HG02588 (cell line): ENCODE measurements at regions not wholly inside any gene's neighbourhood (a gene's known extent, or its start where the extent isn't known, plus 50 kb on each side); places are given as distances from the start of the nearest gene placed in this dataset.

Source experiments
- ATAC-seq: cut with Tn5 transposase; IDR thresholded peaks from one replicate; pipeline ENCODE4 v1.9.1; 2021; ENCODE audit warnings: mild to moderate bottlenecking, moderate library complexity; ENCODE audit not compliant: unreplicated experiment

DNA sequence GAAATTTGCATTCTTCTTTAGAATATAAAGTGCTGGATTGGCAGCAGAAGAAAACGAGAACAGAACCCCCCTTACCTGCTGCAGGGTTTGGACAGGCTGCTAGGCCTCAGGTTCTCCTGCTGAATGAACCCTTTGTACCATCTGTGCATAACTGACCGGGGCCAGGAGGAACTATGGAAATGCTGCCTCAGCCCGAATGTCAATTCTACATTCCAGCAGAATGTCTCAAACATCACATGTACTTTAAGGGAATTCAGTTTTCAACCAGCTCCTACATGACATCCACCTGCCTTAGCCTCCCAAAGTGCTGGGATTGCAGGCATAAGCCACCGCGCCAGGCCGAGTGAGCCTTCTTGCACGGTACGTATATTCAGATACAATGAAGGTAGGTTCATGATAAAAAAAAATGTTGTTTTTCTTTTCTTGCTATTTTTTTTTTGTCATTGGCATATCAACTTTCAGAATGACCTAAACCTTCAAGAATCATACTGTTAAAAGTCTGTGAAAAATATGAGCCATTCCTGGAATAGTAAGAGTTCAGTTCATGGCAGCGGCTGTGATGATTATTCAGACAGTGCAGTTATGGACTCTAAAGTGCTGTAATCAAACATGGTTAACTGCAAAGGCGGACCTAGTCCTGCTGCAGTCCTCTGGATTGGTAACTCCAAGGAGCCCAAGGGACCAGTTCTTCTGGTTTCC is 84.4 kb upstream of the TNS3 start:
- ATAC-seq = no peak

DNA sequence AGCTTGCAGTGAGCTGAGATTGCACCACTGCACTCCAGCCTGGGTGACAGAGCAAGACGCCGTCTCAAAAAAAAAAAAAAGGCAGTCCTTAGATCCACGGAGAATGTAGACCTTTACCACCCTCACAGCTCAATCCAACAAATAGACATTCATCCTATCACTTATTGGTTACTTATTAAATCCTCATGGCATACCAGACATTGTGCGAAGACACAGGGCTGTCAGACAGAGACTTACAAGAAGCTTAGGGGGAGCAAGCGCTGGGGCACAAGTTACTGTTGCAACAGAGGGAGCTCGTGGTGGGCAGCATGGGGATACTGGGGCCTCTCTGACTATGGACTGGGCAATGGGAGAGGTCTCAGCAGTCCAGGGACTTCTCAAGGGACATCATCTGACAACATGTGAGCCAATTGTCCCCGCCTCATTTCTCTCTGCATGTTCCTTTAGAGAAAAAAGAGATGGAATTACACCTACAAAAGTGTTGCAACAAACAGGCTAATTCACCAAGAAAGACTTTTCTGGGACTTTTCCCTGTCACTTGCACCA is 82.8 kb upstream of the TNS3 start:
- no peak for ATAC-seq

DNA sequence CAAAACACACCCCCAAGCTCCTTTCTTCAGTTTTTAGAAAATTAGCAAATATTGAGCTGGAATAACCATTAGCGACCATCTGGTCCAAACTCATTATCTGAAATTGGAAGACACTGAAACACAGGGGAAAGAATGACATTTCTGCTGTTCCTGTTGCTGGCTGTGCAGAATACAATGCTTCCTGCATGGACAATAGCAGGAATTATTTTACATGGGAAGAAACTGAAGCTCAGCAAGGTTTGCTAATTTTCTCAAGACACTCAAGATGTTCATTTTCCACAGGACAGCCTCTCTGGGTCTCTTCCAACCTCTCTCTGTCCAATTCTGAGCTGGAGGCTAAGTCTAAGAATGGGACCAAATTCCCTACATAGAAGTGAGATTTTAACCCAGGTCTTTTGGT is 81.9 kb upstream of the TNS3 start:
- ATAC-seq = no peak

DNA sequence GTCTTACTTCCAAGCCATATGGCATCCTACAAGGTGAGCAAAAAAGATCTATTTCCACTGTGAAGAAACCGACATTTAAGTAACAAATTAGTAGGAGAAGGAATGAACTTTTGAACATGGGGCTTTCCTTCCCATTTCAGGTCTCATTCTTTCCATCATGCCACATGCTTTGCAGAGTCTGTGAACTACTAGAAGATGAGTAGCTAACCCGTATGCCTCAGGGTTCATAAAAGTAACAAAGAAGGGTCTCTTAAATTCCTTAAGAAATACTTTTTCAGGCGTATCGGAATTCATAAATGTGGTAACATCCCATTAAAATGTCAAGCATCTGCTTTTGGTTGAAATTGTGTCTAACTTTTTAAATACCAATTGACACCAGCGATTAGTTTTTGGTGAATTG is 81.3 kb upstream of the TNS3 start:
- no peak for ATAC-seq

DNA sequence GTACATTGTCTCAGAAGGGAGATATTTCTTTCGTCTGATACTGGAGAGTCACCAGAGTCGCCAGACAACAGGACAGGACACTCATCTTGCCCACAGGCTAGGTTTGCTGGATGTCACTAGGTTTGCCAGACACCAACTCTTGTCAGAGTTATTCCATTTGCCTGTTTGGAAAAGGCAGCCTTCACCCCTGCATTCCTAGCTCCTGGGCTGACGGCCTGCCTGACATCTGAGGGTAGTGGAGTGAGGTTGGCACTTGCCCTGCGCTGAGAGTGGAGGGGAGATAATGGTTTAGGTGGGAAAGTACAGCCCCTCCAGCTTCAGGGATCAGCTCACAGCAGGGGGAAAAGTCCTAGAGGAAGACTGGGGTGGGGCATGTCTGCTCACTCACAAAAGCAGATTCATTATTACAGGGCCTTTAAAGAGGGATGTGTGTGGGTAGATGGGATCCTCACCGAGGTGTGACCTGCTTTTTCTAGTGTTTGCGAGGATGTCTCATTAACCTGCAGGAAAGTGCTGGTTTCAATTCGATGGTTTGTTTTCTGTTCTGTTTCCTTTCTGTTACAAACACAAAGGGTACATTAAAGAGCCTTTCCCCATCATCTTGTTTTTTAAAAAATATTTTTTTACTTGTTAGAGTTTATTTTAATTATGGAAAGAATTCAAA is 79.3 kb upstream of the TNS3 start:
- ATAC-seq = peak; percentile 71

DNA sequence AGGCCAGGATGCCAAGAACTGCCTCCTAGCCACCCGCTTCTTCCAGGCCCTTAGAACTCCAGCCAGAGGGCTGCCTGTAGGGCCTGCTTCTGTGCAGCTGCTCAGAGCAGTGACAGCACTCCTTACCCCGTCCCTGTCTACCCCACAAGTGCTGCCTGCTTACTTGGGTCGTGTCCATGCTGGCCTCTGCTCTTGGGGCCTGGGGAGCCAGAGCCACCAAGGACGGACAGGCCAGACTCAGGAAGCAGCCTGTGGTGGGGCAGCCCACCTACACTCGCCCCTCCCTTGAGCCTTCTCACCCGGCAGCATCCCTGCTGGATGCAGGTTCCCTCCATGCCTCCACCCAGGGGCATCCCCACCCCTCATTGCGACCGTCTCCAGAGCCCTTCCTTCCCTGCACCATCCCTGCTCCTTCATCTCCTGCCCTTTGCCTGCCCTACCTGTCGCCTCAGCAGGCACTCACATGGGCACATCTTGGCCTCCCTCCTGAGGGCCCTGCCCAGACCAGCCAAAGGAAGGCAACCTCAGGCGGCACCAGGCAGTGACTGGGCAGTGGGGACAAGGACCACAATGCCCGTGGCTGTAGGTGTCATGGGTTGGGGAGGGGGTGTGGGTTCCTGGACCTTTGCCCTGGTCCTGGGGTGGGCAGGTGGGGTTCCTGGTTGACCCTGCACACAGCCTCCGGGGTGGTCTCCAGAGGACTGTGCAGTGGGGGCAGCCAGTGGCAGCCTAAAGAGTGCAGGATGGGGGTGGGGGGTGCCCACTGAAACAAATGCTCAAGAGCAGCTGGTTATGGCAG is 78.0 kb upstream of the TNS3 start:
- no peak for ATAC-seq

DNA sequence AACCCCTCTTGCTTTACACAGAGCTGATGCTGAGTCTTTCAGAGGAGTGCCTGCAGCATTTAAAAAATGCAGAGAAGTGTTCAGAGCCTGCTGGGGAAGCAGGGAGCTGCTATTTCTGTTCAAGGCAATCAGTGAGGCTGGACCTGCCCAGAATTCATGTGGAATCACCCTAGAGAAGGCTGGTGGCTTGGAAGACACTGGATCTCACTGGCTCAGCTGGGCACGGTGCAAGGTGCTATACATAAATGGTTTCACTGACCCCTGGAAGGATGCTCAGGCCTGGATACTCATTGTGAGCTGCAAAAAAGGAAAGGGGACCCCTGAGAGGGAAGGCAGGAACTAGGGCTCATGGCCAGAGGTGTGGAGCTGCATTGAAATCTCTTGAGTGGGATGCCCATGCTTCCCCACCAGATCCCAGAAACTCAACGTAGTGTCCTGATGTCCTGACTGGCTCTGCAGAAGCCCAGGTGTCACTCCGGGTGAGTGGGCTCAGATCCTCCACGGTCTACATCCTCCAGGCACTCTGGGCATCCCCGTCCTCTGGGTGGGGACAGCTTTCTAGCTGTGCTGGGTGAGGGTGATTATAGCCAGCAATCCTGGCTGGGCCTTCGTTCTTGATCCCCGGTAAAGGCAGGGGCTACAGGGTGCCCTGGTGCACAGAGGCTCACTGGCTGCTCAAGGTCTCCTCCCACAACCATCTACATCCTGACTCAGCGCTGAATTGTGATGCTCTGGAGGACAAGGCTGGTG is 77.2 kb upstream of the TNS3 start:
- no peak for ATAC-seq

DNA sequence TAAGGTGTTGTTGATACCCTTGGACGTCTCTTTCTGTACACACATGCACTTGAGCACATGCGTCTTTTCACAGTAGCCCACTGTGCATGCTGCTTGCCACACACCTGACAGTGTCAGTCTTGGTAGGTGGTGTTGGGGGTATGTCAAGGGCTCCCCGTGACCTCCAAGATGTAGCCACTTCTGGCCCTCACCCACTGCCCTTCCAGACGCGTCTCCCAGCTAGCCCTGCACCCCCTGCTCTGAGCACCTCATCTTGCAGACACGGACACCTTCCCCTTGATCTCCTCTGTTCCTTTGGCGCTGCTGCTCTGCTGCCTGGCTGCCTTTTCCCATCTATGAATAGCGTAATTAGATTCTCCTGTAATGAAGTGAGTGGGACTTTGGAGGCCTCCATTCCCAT is 75.2 kb upstream of the TNS3 start:
- no peak for ATAC-seq

DNA sequence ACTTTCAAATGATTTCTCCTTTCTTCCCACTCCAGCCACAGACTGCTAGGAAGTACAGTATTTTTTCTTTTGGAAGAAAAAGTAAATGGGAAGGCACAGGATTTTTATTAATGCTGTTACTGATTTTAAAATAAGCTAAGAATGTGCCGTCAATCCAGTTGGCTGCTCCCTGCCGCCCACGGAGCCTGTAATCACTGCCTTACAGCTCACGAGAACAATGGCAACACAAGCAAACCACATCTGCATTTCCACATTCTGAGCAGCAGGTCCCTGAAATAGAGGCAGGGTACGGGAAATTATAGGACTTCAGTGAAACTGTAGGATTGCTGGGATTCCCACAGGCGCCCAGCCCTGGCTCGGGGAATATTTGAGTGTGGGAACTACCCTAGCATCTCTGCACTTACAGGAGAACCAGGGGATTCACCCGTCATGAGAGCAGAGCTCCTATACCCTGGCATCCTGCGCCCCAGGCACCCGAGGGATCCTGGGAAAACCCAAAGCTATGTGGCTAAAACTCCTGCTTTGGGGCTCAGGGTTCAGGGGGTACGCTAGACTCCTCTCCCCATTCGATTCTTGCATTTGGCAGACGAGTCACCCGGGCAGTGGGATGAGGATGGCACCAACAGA is 72.9 kb upstream of the TNS3 start:
- ATAC-seq = no peak

DNA sequence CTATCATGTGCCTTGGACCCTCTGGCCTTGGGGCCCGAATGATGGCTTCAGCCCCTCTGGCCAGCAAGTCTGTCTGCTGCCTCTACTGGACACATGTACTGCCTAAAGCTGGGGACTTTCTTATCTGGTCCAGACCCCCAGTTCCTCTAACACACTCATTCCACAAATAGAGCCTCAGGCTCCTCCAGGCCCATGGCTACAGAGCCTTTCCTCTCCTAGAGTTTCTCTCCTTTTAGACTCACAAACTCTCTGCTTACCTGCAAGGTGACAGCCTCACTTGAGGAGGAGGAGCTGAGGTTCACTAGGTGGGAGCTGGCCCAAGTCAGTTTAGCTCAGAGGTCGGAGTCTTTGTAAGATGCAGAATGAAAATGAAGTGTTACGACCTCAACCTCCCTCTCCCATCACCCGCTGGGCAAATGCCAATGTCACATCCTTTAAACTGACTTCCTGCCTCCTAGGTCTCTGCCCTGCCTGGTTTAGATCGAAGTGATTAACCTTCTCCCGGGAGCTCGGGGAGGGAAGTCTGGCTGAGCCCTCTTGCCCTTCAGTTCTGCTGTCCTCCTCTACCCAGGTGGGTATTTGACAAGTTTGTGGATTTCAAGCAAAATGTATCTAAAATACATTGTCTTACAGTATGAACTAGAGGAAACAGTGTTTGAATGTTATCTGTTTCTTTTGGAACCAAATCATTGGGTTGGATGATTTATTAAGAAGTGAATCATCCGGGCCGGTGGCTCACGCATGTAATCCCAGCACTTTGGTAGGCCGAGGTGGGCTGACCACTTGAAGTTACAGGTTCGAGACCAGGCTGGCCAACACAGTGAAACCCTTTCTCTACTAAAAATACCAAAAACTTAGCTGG is 71.9 kb upstream of the TNS3 start:
- no peak for ATAC-seq

DNA sequence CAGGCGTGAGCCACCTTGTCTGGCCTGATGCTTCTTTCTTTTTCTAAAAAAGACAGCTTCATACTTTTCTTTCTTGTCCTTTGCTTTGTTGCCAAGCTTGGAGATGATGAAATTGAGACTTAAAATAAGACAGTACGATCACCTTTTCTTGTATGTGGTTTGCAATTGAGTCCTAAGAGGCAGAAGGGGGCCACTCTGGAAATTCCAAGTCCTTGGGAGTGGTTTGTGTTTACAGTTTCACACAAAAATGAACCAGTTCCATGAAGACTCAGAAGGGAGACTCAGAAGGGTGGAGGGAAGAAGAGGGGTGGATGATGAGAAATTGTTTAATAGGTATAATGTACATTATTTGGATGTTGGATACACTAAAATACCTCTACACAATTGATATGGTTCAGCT is 70.7 kb upstream of the TNS3 start:
- no peak for ATAC-seq

DNA sequence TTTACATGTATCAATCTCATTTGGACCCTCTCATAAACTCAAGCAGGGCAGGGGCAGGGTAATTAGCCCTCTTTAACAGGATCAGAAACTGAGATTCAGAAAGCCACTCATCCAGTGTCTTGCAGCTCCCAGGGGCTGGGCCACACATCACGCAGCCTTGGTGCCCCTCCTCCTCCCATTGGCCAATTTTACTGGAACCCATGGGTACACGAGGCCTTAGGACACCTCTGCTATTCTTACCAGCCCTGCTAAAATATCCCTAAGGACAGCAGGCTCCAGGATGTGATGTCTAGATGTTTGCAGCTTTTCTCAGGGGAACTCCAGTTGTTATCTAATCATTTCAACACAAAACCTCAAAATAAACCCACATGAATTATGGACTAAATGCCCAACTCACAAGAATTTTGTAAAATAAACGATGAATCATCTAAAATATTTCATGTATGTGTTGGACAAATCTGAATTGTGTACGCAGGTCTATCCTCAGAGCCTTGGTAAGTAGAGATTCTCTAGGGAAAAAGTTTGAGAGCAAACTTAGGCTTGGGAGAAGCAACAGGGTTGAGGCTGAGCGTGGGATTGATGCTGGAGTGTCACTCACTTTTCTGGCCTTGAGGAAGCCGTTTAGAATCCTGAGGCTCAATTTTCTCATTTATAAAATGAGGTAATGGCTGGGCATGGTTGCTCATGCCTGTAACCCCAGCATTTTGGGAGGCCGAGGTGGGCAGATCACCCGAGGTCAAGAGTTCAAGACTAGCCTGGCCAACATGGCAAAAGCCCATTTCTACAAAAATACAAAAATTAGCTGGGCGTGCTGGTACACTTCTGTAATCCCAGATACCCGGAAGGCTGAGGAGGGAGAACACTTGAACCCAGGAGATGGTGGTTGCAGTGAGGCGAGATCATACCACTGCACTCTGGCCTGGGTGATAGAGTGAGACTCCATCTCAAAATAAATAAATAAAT is 69.7 kb upstream of the TNS3 start:
- ATAC-seq = no peak

DNA sequence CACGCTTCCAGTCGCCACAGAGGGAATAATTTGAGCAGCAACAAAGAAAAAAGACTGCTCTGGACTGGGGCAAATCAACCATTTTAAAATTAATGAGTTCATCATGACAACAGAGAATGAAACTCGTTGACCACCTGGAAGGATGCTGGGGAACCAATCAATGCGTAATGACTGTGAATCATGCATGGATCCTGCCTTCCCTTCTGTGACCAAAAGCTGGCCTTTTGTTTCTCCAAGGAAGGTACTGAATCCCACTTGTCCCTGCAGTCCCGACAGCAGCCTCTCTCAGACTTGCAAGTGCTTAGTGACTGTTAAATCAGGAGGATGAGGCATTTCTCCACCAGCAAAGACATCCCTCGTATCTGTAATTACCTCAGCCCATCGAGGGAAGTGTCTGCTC is 68.0 kb upstream of the TNS3 start:
- no peak for ATAC-seq

DNA sequence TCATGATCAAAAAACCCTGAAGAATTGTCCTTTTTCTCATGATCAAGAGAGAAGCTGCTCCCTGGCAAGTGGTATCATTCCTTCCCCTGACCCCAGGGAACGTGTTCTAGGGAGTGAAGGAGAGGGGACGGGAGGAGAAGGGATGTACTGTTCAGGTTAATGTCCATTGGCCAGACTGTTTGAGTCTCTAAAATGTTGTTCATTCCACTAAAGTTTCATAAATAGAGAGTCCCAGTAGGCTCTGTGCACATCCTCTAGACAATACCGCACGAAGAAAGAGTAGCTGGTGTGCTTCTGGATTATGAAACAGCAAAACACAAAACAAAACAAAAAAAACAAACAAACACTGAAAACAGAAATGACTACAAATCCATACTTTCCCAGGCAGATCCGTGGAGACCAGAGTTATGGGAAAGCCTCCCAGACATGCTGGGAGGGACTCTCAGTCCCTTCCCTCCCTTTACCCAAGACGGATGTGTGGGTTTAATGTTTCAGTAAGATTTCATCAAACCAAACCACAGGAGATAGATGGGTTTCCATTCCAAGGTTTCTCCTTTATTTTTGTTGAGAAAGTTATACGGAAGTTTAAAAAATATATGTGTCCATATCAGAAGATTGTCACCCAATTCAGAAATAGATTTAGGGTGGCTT is 66.5 kb upstream of the TNS3 start:
- ATAC-seq = no peak

DNA sequence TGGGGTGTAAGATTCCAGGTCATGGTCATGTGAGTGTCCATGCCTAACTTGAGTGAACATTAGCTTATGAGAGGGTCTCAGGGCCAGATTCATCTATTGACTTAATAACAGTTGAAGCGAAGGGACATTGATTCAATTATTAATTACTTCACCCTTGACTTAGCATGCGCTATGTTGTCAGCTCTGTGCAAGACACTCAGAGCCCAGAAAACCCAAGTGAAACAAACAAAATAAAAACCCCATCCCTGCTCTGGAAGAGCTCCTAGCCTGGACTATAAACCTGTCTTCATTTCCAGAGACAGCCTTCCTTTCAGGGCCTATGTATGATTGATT is 66.0 kb upstream of the TNS3 start:
- no peak for ATAC-seq

DNA sequence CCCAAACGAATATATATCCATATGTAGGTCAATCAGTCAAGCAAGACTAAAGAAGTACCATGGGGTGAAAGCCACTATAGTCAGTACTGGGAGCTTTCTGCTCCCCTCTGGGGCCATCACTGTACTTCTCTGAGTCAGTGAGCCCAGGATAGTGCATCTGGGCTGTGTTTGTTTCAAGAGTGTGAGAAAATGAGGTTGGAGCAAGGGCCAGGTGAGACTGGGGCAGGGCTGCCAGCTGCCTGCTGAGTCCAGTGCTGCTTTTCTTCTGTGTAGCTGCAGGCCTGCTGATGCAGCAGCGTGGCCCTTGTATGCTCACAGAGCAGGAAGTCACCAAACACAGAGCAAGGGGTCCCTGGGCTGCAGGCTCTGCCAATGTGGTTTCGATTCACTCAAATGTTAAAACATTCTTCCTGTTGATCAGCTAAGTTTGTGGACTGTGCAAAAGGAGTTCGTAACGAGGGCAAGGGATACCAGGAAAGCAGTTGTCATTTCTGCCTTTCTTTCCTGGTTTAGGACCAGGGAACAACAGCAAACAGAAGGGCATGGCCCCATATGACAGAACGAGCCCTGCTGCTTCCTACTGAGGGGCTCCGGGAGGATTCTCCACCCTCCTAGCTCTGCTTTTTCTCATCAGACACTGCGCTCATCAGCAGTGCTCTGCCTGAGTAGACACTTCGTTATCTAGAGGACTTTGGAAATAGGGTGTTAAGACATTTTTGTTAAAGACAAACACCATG is 65.4 kb upstream of the TNS3 start:
- ATAC-seq = peak; percentile 57

DNA sequence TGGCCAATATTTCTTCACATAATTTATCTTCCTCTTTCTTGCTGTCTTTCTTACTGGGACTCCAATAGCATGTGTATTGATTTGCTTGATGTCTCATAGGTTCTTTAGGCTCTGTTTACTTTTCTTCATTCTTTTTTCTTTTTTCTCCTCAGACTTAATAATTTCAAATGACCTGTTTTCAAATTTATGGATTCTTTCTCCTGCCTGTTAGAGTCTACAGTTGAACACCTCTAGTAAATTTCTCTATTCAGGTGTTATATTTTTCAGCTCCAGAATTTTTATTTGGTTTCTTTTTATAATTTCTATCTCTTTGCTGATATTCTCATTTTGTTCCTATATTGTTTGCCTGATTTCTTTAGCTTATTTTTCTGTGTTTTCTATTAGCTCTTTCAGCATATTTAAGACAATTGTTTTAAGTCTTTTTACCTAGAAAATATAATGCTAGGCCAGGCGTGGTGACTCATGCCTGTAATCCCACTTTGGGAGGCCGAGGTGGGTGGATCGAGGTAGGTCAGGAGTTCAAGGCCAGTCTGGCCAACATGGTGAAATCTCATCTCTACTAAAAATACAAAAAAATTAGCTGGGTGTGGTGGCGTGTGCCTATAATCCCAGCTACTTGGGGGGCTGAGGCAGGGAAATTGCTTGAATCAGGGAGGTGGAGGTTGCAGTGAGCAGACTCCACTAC is 61.9 kb upstream of the TNS3 start:
- ATAC-seq = no peak
